Neuronal stem cell (in vitro differentiated cells): ENCODE measurements at regions not wholly inside any gene's neighbourhood (a gene's known extent, or its start where the extent isn't known, plus 50 kb on each side); places are given as distances from the start of the nearest gene placed in this dataset.
A peak's percentile ranks its signal among the peaks of the same experiment; 100 is the strongest.

ENCODE experiments used
- DNase-seq: peaks from one replicate; pipeline ENCODE4 v3.0.0-alpha.2; 2013; ENCODE audit warnings: low spot score
- H2AFZ ChIP-seq: one replicate; pipeline ENCODE4 v1.6.1; 2013; ENCODE audit warnings: mild to moderate bottlenecking, low read length, inconsistent platforms
- H2AK5ac ChIP-seq: 2 replicates; pipeline ENCODE4 v1.6.1; 2013; ENCODE audit warnings: low read depth, mild to moderate bottlenecking, inconsistent platforms, low read length, moderate library complexity, mixed read lengths
- H2BK120ac ChIP-seq: 2 replicates; pipeline ENCODE4 v1.6.1; 2013; ENCODE audit warnings: low read depth, mild to moderate bottlenecking, inconsistent platforms, low read length, moderate library complexity, mixed read lengths
- H2BK12ac ChIP-seq: one replicate; pipeline ENCODE4 v1.6.1; 2013; ENCODE audit warnings: low read length, inconsistent platforms
- H2BK15ac ChIP-seq: 2 replicates; pipeline ENCODE4 v1.6.1; 2013; ENCODE audit warnings: mild to moderate bottlenecking, low read length, inconsistent platforms, mixed read lengths
- H2BK5ac ChIP-seq: one replicate; pipeline ENCODE4 v1.6.1; 2013; ENCODE audit warnings: inconsistent platforms, mild to moderate bottlenecking, low read length, moderate library complexity
- H3K14ac ChIP-seq: one replicate; pipeline ENCODE4 v1.6.1; 2013; ENCODE audit warnings: low read length, inconsistent platforms
- H3K18ac ChIP-seq: 2 replicates; pipeline ENCODE4 v1.6.1; 2013; ENCODE audit warnings: low read length, inconsistent platforms
- H3K23ac ChIP-seq: 2 replicates; pipeline ENCODE4 v1.6.1; 2013; ENCODE audit warnings: low read depth, mild to moderate bottlenecking, mixed read lengths, low read length, inconsistent platforms; ENCODE audit not compliant: poor library complexity
- H3K27ac ChIP-seq: replicated peaks from 3 replicates; pipeline ENCODE4 v1.5.1; 2013; ENCODE audit warnings: low read length, inconsistent platforms
- H3K27me3 ChIP-seq, 3 experiments: 2 replicates each; pipeline ENCODE4 v1.6.1; 2013; ENCODE audit warnings: low read length in 3 of 3, mild to moderate bottlenecking in 2 of 3, inconsistent platforms in 1 of 3, low read depth in 1 of 3, mixed read lengths in 1 of 3, moderate library complexity in 1 of 3; ENCODE audit not compliant: control insufficient read depth in 3 of 3, insufficient read depth in 3 of 3
- H3K36me3 ChIP-seq, 2 donors: replicated peaks in 1 of 2; 2 replicates each; pipeline ENCODE4 v1.6.1; 2013; ENCODE audit warnings: low read length in 2 of 2; ENCODE audit not compliant: control insufficient read depth in 2 of 2, insufficient read depth in 2 of 2
- H3K4ac ChIP-seq: 2 replicates; pipeline ENCODE4 v1.6.1; 2013; ENCODE audit warnings: inconsistent platforms, mild to moderate bottlenecking, low read length, moderate library complexity
- H3K4me1 ChIP-seq, 2 donors: 1 replicate in 1 of 2; 2 replicates in 1 of 2; pipeline ENCODE4 v1.6.1; 2013; ENCODE audit warnings: low read length in 2 of 2, low read depth in 1 of 2; ENCODE audit not compliant: control insufficient read depth in 2 of 2, insufficient read depth in 1 of 2
- H3K4me2 ChIP-seq: one replicate; pipeline ENCODE4 v1.6.1; 2013; ENCODE audit warnings: mild to moderate bottlenecking, low read length, inconsistent platforms; ENCODE audit not compliant: insufficient read depth, poor library complexity, severe bottlenecking
- H3K4me3 ChIP-seq, 2 donors: 2 replicates each; pipeline ENCODE4 v1.5.1; 2013; ENCODE audit warnings: low read length in 2 of 2, mild to moderate bottlenecking in 2 of 2, inconsistent platforms in 1 of 2, moderate library complexity in 1 of 2
- H3K79me1 ChIP-seq: one replicate; pipeline ENCODE4 v1.6.1; 2013; ENCODE audit warnings: low read depth, mild to moderate bottlenecking, inconsistent platforms, low read length, moderate library complexity
- H3K9ac ChIP-seq: one replicate; pipeline ENCODE4 v1.6.1; 2013; ENCODE audit warnings: mild to moderate bottlenecking, low read depth, low read length, inconsistent platforms; ENCODE audit not compliant: poor library complexity
- H3K9me3 ChIP-seq, 2 donors: replicated peaks in 1 of 2; 2 replicates each; pipeline versions ENCODE3 to v1.6.1; 2013; ENCODE audit warnings: low read length in 2 of 2, mild to moderate bottlenecking in 2 of 2, inconsistent platforms in 1 of 2, low read depth in 1 of 2, mixed read lengths in 1 of 2, moderate library complexity in 1 of 2; ENCODE audit not compliant: control insufficient read depth in 2 of 2, insufficient read depth in 1 of 2
- H4K8ac ChIP-seq: one replicate; pipeline ENCODE4 v1.6.1; 2013; ENCODE audit warnings: low read depth, mild to moderate bottlenecking, inconsistent platforms, low read length, moderate library complexity
- H4K91ac ChIP-seq: one replicate; pipeline ENCODE4 v1.6.1; 2013; ENCODE audit warnings: low read length, low read depth, mild to moderate bottlenecking, inconsistent platforms; ENCODE audit not compliant: poor library complexity
- WGBS, 2 donors: extraction: QIAGEN DNeasy Blood & Tissue Kit; methylation state at CpG; one replicate each; pipeline ENCODE4 v1.1.7; 2013; ENCODE audit warnings: missing lambda C conversion rate in 2 of 2, mixed read lengths in 1 of 2; ENCODE audit not compliant: insufficient read length in 2 of 2, insufficient replicate concordance in 1 of 2; ENCODE audit errors: extremely low coverage in 2 of 2; 5-methylcytosine and 5-hydroxymethylcytosine counted together

DNA sequence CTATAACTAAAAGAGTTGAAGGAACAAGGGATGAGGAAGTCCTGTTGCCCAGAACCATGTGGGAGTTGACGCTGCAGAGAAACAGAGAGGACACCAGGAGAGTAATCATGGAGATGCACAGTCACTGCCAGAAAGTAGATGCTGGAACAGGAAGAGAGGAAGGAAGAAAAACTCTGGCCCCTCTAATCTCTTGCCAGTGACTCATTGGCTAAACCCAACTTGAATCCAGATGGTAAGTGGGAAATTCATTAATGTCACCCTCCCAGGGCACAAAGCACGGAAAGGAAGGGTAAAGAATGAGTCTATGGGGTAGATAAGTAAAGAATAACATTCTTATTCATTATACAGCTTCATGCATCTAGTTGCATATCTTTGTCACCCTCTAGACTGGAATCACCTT, 631.9 kb downstream of the PRELID2 start:
- no peak for DNase-seq
- Histone ChIP-seq H4K8ac (no peak overlapping the region), H3K4me3 (no peak overlapping the region), H2AFZ (no peak overlapping the region), H3K14ac (no peak overlapping the region), H3K4me1 (no peaks in the 10 kb centered on the region), H3K4me2 (no peak overlapping the region), H3K79me1 (no peaks in the 10 kb centered on the region), H3K27ac (no peak overlapping the region), H3K36me3 (no peaks in the 10 kb centered on the region), H3K27me3 (no peaks in the 10 kb centered on the region), H2BK5ac (no peak overlapping the region), H2BK15ac (no peak overlapping the region), H2AK5ac (no peak overlapping the region), H2BK12ac (no peak overlapping the region), H3K18ac (no peak overlapping the region), H3K9me3 (no peaks in the 10 kb centered on the region), H2BK120ac (no peak overlapping the region), H4K91ac (no peak overlapping the region), H3K4ac (no peak overlapping the region), H3K9ac (no peak overlapping the region), H3K23ac (no peak overlapping the region)
- WGBS, 2 donors: no CpG with 5 or more reads among the region's 2 CpGs

DNA sequence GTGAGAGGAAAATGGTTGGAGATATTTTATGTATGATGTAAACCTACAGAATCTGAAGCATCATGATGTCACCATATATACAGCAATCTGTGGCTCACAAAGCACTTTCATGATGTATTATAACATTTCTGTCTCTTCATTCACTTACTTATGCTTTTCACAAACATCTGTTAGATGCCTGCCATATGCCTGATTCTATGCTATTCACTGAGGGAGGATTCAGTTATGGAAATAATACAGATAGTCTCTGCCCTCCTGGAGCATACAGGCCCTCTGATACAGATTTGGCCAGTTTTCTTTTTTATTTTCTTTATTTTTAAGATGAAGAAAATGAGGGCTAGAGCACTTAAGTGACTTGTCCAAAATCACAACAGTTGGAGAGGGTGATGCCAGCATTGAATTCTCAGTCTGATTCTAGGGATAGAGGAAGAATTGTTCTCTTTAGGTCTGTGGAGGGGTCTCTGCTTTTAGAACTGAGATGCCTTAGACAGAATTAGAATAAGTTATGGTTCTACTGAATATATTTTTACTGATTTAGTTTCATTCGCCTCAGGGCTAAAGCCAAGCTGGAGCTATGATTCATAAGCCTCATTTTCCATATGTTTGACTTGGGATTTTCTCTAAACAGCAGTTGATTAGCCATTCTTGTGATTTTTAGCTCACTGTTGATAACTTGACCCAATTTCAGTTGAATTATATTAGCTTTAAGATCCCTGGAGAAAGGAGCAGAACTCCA, 636.4 kb downstream of the PRELID2 start:
- Histone ChIP-seq H2BK120ac (no peak overlapping the region), H3K79me1 (no peaks in the 10 kb centered on the region), H3K4me2 (no peak overlapping the region), H2BK15ac (no peak overlapping the region), H3K14ac (no peak overlapping the region), H4K91ac (no peak overlapping the region), H2BK12ac (no peak overlapping the region), H3K4ac (no peak overlapping the region), H2AFZ (no peak overlapping the region), H3K4me3 (no peak overlapping the region), H3K23ac (no peak overlapping the region), H3K4me1 (no peaks in the 10 kb centered on the region), H3K9me3 (no peaks in the 10 kb centered on the region), H3K27ac (no peak overlapping the region), H2AK5ac (no peak overlapping the region), H3K18ac (no peak overlapping the region), H4K8ac (no peak overlapping the region), H3K36me3 (no peaks in the 10 kb centered on the region), H2BK5ac (no peak overlapping the region), H3K27me3 (no peaks in the 10 kb centered on the region), H3K9ac (no peak overlapping the region)
- WGBS, 2 donors: no CpG with 5 or more reads among the region's 1 CpG
- DNase-seq: no peak

DNA sequence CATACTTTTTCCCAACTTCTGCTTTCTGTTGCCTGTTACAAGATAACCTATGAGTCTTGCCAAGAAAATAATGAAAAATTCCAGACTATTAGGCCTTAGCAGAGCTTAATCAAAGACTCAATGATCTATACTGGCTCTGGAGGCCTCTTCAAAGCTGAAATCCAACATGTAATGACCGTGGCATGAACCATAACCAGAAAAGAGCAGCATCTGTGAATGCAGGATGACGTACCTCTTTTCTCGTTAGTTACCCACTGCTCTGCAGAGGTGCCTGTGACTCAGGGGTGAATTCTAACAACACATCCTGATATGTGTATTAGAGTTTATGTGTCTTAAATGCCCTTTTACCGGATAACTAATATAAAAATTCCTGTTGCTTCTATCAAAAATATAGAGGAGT, 645.4 kb downstream of the PRELID2 start:
- Histone ChIP-seq H3K36me3 (no peaks in the 10 kb centered on the region), H3K9me3 (peaks cover 0 to 3% of the 10 kb centered on the region in 2 donors), H3K79me1 (no peaks in the 10 kb centered on the region), H2AK5ac (no peak overlapping the region), H4K8ac (no peak overlapping the region), H2BK12ac (no peak overlapping the region), H3K14ac (no peak overlapping the region), H3K27ac (no peak overlapping the region), H2AFZ (no peak overlapping the region), H3K18ac (no peak overlapping the region), H3K4me2 (no peak overlapping the region), H2BK5ac (no peak overlapping the region), H4K91ac (no peak overlapping the region), H3K4ac (no peak overlapping the region), H3K9ac (no peak overlapping the region), H3K23ac (no peak overlapping the region), H3K27me3 (no peaks in the 10 kb centered on the region), H2BK15ac (no peak overlapping the region), H3K4me1 (no peaks in the 10 kb centered on the region), H2BK120ac (no peak overlapping the region), H3K4me3 (no peak overlapping the region)
- WGBS, 2 donors: no CpG with 5 or more reads among the region's 4 CpGs
- no peak for DNase-seq

DNA sequence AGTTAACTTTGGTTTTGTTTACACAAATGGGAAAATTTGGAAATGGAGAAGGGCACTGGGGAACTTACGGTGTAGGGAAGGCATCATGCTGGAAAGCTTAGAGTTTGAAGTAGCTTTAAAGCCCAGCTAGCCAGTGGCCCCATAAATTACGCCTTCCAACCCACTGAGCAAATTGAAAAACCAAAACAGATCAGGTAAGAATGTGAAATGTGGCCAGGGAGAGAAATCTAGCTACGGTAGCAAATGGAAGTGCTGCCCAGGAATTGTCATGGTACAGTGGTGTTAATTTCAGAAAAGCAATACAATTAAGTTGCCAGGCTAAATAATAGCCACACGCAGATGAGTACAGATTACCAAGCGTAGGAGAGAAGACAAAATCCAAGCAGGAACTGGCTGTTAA, 654.8 kb downstream of the PRELID2 start:
- no peak overlapping the region for H3K9ac ChIP-seq
- no peak overlapping the region for H2BK15ac ChIP-seq
- no peak overlapping the region for H4K8ac ChIP-seq
- peaks cover 7 to 13% of the 10 kb centered on the region in 2 donors for H3K4me1 ChIP-seq
- H3K79me1 ChIP-seq: no peaks in the 10 kb centered on the region
- H4K91ac ChIP-seq: no peak overlapping the region
- H3K9me3 ChIP-seq: no peaks in the 10 kb centered on the region
- H3K4me2 ChIP-seq: no peak overlapping the region
- no peaks in the 10 kb centered on the region for H3K36me3 ChIP-seq
- H3K4ac ChIP-seq: no peak overlapping the region
- H3K4me3 ChIP-seq: no peak overlapping the region
- no peak overlapping the region for H3K14ac ChIP-seq
- peak overlapping the region; percentile 68 for H3K27ac ChIP-seq
- no peak overlapping the region for H2AFZ ChIP-seq
- no peak overlapping the region for H2AK5ac ChIP-seq
- WGBS, 2 donors: no CpG with 5 or more reads among the region's 5 CpGs
- H2BK12ac ChIP-seq: no peak overlapping the region
- H3K23ac ChIP-seq: no peak overlapping the region
- no peak overlapping the region for H2BK5ac ChIP-seq
- peaks cover 0 to 3% (median 0%) of the 10 kb centered on the region in 3 experiments for H3K27me3 ChIP-seq
- DNase-seq: no peak
- H2BK120ac ChIP-seq: no peak overlapping the region
- H3K18ac ChIP-seq: no peak overlapping the region
